Tibial artery (tissue), 4 donors: ENCODE measurements at regions not wholly inside any gene's neighbourhood (a gene's known extent, or its start where the extent isn't known, plus 50 kb on each side); places are given as distances from the start of the nearest gene placed in this dataset.

Source experiments
- DNase-seq, 2 donors: peaks; one replicate each; pipeline ENCODE4 v3.0.0-alpha.2; 2019
- H3K27ac ChIP-seq, 2 donors: fragments of 200-600 bp; sonication (generic) in 1 of 2; 1 replicate in 1 of 2; 2 replicates in 1 of 2; pipeline ENCODE4 v1.5.1; 2018 to 2019; ENCODE audit warnings: mild to moderate bottlenecking in 1 of 2
- H3K27me3 ChIP-seq, 2 donors: fragments of 200-600 bp; sonication (generic) in 1 of 2; one replicate each; pipeline versions ENCODE4 v1.5.1 to v1.6.0; 2016 to 2019
- H3K36me3 ChIP-seq, 3 donors: fragments of 200-600 bp; sonication (generic) in 2 of 3; one replicate each; pipeline ENCODE4 v1.5.1; 2016 to 2019; ENCODE audit warnings: mild to moderate bottlenecking in 2 of 3
- H3K4me1 ChIP-seq, 4 donors: fragments of 200-600 bp; sonication (generic) in 2 of 4; 1 replicate in 3 of 4; 2 replicates in 1 of 4; pipeline ENCODE4 v1.5.1; 2016 to 2019
- H3K4me3 ChIP-seq, 2 donors: fragments of 200-600 bp; sonication (generic) in 1 of 2; 1 replicate in 1 of 2; 2 replicates in 1 of 2; pipeline ENCODE4 v1.5.1; 2018 to 2019; ENCODE audit warnings: mild to moderate bottlenecking in 2 of 2
- H3K9me3 ChIP-seq, 3 donors: fragments of 200-600 bp; sonication (generic) in 1 of 3; one replicate each; pipeline ENCODE4 v1.5.1; 2016 to 2019
- CTCF ChIP-seq, 2 experiments: fragments of 200-600 bp in 1 of 2; fragments of 450-650 bp in 1 of 2; IDR thresholded peaks; one replicate each; pipeline ENCODE4 v1.5.1; 2017 to 2019; ENCODE audit warnings: antibody characterized with exemption in 2 of 2, mild to moderate bottlenecking in 1 of 2, moderate library complexity in 1 of 2
- intact Hi-C: fragments of 100-400 bp; cut with DNase I; formaldehyde crosslinking; loops from one replicate; pipeline ENCODE4 v1.15.0; 2023; ENCODE audit warnings: low total_unique reads

- Histone ChIP-seq H3K9me3 (peaks cover 0 to 3% (median 0%) of the 10 kb centered on the region in 3 donors), H3K4me3 (no peak overlapping the region), H3K36me3 (no peaks in the 10 kb centered on the region), H3K4me1 (no peaks in the 10 kb centered on the region), H3K27me3 (no peaks in the 10 kb centered on the region), H3K27ac (no peak overlapping the region)
- intact Hi-C loops: no loop called here
- no peak for TF ChIP-seq CTCF (IDR thresholded peaks at IDR 0.05)
- DNase-seq: no peak
Observed at GRCh38 chr2:146147448-146148012, 1627.6 kb upstream of the ZEB2 start.

DNA sequence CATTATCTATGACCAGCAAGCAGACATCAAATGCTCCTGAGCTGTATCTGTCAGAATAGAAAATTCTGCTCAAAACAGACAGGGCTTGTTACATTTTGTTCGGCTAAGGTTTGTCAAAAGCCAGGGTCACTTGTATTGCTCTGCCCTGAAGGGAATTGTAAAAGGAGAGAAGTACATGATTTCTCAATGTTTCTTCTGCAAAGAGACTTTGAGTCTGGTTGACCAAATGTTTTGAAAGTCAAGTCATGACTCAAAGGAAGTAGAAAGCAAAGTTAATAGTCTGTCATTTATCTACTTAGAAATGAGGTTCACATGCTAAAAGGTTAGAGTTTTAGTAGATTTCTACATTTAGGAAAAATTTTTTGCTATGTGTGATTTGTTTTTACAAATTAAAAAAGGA lies 1624.1 kb upstream of the ZEB2 start:
- Histone ChIP-seq H3K4me1 (no peaks in the 10 kb centered on the region), H3K36me3 (no peaks in the 10 kb centered on the region), H3K4me3 (no peak overlapping the region), H3K27me3 (no peaks in the 10 kb centered on the region), H3K27ac (no peak overlapping the region), H3K9me3 (no peaks in the 10 kb centered on the region)
- no peak for DNase-seq
- intact Hi-C loops: no loop called here
- TF ChIP-seq CTCF (IDR thresholded peaks at IDR 0.05): no peak

- no peaks in the 10 kb centered on the region for H3K27me3 ChIP-seq
- H3K36me3 ChIP-seq: no peaks in the 10 kb centered on the region
- H3K4me3 ChIP-seq: no peak overlapping the region
- intact Hi-C loops: no loop called here
- TF ChIP-seq CTCF (IDR thresholded peaks at IDR 0.05): no peak
- DNase-seq: no peak
- no peaks in the 10 kb centered on the region for H3K9me3 ChIP-seq
- H3K27ac ChIP-seq: no peak overlapping the region
- no peaks in the 10 kb centered on the region for H3K4me1 ChIP-seq
Observed at GRCh38 chr2:146138820-146139219, 1618.9 kb upstream of the ZEB2 start.

GRCh38 chr2:146135245-146135644 lies 1615.3 kb upstream of the ZEB2 start:
- no peak overlapping the region for H3K27ac ChIP-seq
- H3K27me3 ChIP-seq: no peaks in the 10 kb centered on the region
- no peaks in the 10 kb centered on the region for H3K36me3 ChIP-seq
- no peaks in the 10 kb centered on the region for H3K4me1 ChIP-seq
- no peak overlapping the region for H3K4me3 ChIP-seq
- H3K9me3 ChIP-seq: no peaks in the 10 kb centered on the region
- no peak for DNase-seq
- intact Hi-C loops: no loop called here
- TF ChIP-seq CTCF (IDR thresholded peaks at IDR 0.05): no peak

DNA sequence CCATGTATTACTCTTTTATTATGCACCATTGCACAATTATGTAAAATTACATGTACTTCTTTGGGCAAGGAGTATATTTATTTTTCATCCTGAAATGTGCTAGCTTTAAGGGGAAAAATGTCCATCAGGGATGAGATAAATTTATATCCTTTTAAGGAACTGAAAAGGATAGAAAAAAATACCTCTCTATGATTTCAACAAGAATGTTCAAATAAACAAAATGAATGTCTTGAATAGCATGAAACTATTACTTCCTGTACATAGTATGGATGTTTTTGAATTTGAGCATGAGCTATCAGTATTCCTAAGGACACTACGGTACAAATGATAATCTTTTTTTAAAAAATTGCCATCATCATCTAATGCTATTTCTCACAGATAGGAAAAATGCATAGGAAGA lies 1611.9 kb upstream of the ZEB2 start:
- H3K27me3 ChIP-seq: no peaks in the 10 kb centered on the region
- TF ChIP-seq CTCF (IDR thresholded peaks at IDR 0.05): no peak
- intact Hi-C loops: no loop called here
- no peaks in the 10 kb centered on the region for H3K4me1 ChIP-seq
- H3K4me3 ChIP-seq: no peak overlapping the region
- H3K36me3 ChIP-seq: no peaks in the 10 kb centered on the region
- no peak for DNase-seq
- H3K27ac ChIP-seq: no peak overlapping the region
- H3K9me3 ChIP-seq: no peaks in the 10 kb centered on the region

- H3K9me3 ChIP-seq: no peaks in the 10 kb centered on the region
- no peaks in the 10 kb centered on the region for H3K4me1 ChIP-seq
- H3K36me3 ChIP-seq: no peaks in the 10 kb centered on the region
- H3K4me3 ChIP-seq: no peak overlapping the region
- no peaks in the 10 kb centered on the region for H3K27me3 ChIP-seq
- TF ChIP-seq CTCF (IDR thresholded peaks at IDR 0.05): no peak
- no peak for DNase-seq
- no peak overlapping the region for H3K27ac ChIP-seq
- intact Hi-C loops: no loop called here
Observed at GRCh38 chr2:146131048-146131447, 1611.1 kb upstream of the ZEB2 start.
